Lung microvascular endothelial cell (primary cell): ENCODE measurements at regions not wholly inside any gene's neighbourhood (a gene's known extent, or its start where the extent isn't known, plus 50 kb on each side); places are given as distances from the start of the nearest gene placed in this dataset.
A peak's percentile ranks its signal among the peaks of the same experiment; 100 is the strongest.

Source experiments
- DNase-seq, 2 donors: peaks; one replicate each; pipeline versions ENCODE4 v3.0.0 to v3.0.0-alpha.2; 2010; ENCODE audit warnings: low read depth in 2 of 2

GRCh38 chr3:168532135-168532534, 436.4 kb upstream of the GOLIM4 start:
- DNase-seq: no peak

GRCh38 chr3:168531116-168531515, 435.4 kb upstream of the GOLIM4 start:
- DNase-seq: no peak

GRCh38 chr3:168524129-168524528, 428.4 kb upstream of the GOLIM4 start:
- DNase-seq: no peak

GRCh38 chr3:168517249-168518071, 421.7 kb upstream of the GOLIM4 start:
- no peak for DNase-seq

GRCh38 chr3:168514252-168514651, 418.5 kb upstream of the GOLIM4 start:
- no peak for DNase-seq

- DNase-seq: no peak
These were observed 417.1 kb upstream of the GOLIM4 start for GRCh38 chr3:168512802-168513201.

GRCh38 chr3:168511428-168512014, 415.8 kb upstream of the GOLIM4 start:
- DNase-seq: peak; percentile 23 to 36

- no peak for DNase-seq
These were observed 410.9 kb upstream of the GOLIM4 start for GRCh38 chr3:168506589-168506988.

GRCh38 chr3:168501570-168501969, 405.8 kb upstream of the GOLIM4 start:
- no peak for DNase-seq

GRCh38 chr3:168498194-168498593, 402.5 kb upstream of the GOLIM4 start:
- no peak for DNase-seq

GRCh38 chr3:168497741-168498140, 402.0 kb upstream of the GOLIM4 start:
- DNase-seq: no peak

GRCh38 chr3:168497183-168497582, 401.5 kb upstream of the GOLIM4 start:
- no peak for DNase-seq

- no peak for DNase-seq
These were observed 400.2 kb upstream of the GOLIM4 start for GRCh38 chr3:168495932-168496331.

GRCh38 chr3:168495270-168495669, 399.5 kb upstream of the GOLIM4 start:
- DNase-seq: no peak

- no peak for DNase-seq
These were observed 397.9 kb upstream of the GOLIM4 start for GRCh38 chr3:168493412-168494205.

GRCh38 chr3:168490981-168491380, 395.3 kb upstream of the GOLIM4 start:
- DNase-seq: no peak

- DNase-seq: no peak
These were observed 393.6 kb upstream of the GOLIM4 start for GRCh38 chr3:168489301-168489700.

GRCh38 chr3:168485936-168486335, 390.2 kb upstream of the GOLIM4 start:
- DNase-seq: no peak

GRCh38 chr3:168476360-168476980, 380.7 kb upstream of the GOLIM4 start:
- DNase-seq: no peak

GRCh38 chr3:168475704-168476103, 380.0 kb upstream of the GOLIM4 start:
- no peak for DNase-seq

- no peak for DNase-seq
These were observed 377.7 kb upstream of the GOLIM4 start for GRCh38 chr3:168473334-168473890.

- DNase-seq: no peak
These were observed 377.1 kb upstream of the GOLIM4 start for GRCh38 chr3:168472783-168473182.
